B cell (primary cell): ENCODE measurements at regions not wholly inside any gene's neighbourhood (a gene's known extent, or its start where the extent isn't known, plus 50 kb on each side); places are given as distances from the start of the nearest gene placed in this dataset.

Source experiments
- ATAC-seq: fragments of 200-7000 bp; cut with Tn5 transposase; one replicate; pipeline ENCODE4 v1.10.0; 2021; ENCODE audit warnings: low read depth, mild to moderate bottlenecking, moderate number of reproducible peaks, moderate library complexity
- CTCF ChIA-PET: fragments of 350-600 bp; sonication (Branson Sonifier 250); formaldehyde crosslinking; loops from one replicate; lab custom pipeline; 2021; ENCODE audit warnings: antibody characterized with exemption, inconsistent platforms; lab: Charles Lee
- POLR2A ChIA-PET: fragments of 350-600 bp; sonication (Branson Sonifier 250); formaldehyde crosslinking; loops from one replicate; lab custom pipeline; 2021; ENCODE audit warnings: antibody characterized with exemption; lab: Charles Lee
- DNase-seq: peaks from one replicate; pipeline ENCODE4 v3.0.0; 2013
- H2AFZ ChIP-seq: 2 replicates; pipeline ENCODE4 v1.6.1; 2012; ENCODE audit warnings: mild to moderate bottlenecking, low read depth, low read length; ENCODE audit not compliant: insufficient read depth, poor library complexity, severe bottlenecking
- H3K27ac ChIP-seq, 2 donors: 1 replicate in 1 of 2; 2 replicates in 1 of 2; pipeline ENCODE4 v1.5.1; 2012 to 2013; ENCODE audit warnings: low read length in 2 of 2, mild to moderate bottlenecking in 2 of 2, moderate library complexity in 1 of 2
- H3K27me3 ChIP-seq, 4 experiments: fragments of 200-600 bp in 1 of 4; sonication (generic) in 1 of 4; replicated peaks in 1 of 4; 1 replicate in 2 of 4; 2 replicates in 2 of 4; pipeline versions ENCODE4 v1.6.1 to v1.7.0; 2013 to 2016; ENCODE audit warnings: low read length in 3 of 4, mild to moderate bottlenecking in 2 of 4, mixed read lengths in 1 of 4, moderate library complexity in 1 of 4; ENCODE audit not compliant: insufficient read depth in 4 of 4, control insufficient read depth in 3 of 4; ENCODE audit errors: control extremely low read depth in 1 of 4
- H3K36me3 ChIP-seq, 2 experiments: replicated peaks in 1 of 2; 1 replicate in 1 of 2; 2 replicates in 1 of 2; pipeline versions ENCODE4 v1.6.1 to v1.7.1; 2013; ENCODE audit warnings: low read length in 1 of 2; ENCODE audit not compliant: insufficient read depth in 2 of 2, control insufficient read depth in 1 of 2; ENCODE audit errors: control extremely low read depth in 1 of 2, extremely low read depth in 1 of 2
- H3K4me1 ChIP-seq, 2 donors: fragments of 200-600 bp in 1 of 2; sonication (generic) in 1 of 2; 1 replicate in 1 of 2; 2 replicates in 1 of 2; pipeline versions ENCODE4 v1.5.1 to v1.6.1; 2013 to 2017; ENCODE audit warnings: low read length in 2 of 2; ENCODE audit not compliant: control insufficient read depth in 2 of 2, insufficient read depth in 2 of 2
- H3K4me2 ChIP-seq: replicated peaks from 2 replicates; pipeline ENCODE3; 2012; ENCODE audit warnings: mild to moderate bottlenecking, low read depth, low read length; ENCODE audit not compliant: poor library complexity, severe bottlenecking
- H3K4me3 ChIP-seq, 5 experiments: fragments of 200-600 bp in 1 of 5; sonication (generic) in 1 of 5; 1 replicate in 3 of 5; 2 replicates in 2 of 5; pipeline versions ENCODE4 v1.5.1 to v1.7.0; 2011 to 2016; ENCODE audit warnings: low read length in 4 of 5, mild to moderate bottlenecking in 4 of 5, low read depth in 2 of 5, control low read depth in 1 of 5, moderate library complexity in 1 of 5; ENCODE audit not compliant: insufficient read depth in 1 of 5; ENCODE audit errors: control extremely low read depth in 1 of 5, extremely low read depth in 1 of 5
- H3K79me2 ChIP-seq: fragments of 200-600 bp; sonication (generic); one replicate; pipeline ENCODE4 v1.6.0; 2016; ENCODE audit warnings: low read length; ENCODE audit not compliant: control insufficient read depth, insufficient read depth
- H3K9ac ChIP-seq: fragments of 200-600 bp; sonication (generic); 2 replicates; pipeline ENCODE4 v1.6.1; 2017; ENCODE audit warnings: mild to moderate bottlenecking, low read length, moderate library complexity
- H3K9me3 ChIP-seq, 3 donors: one replicate each; pipeline versions ENCODE4 v1.6.1 to v1.7.1; 2013; ENCODE audit warnings: low read length in 2 of 3; ENCODE audit not compliant: control insufficient read depth in 2 of 3, insufficient read depth in 1 of 3; ENCODE audit errors: control extremely low read depth in 1 of 3
- H4K20me1 ChIP-seq: 2 replicates; pipeline ENCODE4 v1.6.0; 2012; ENCODE audit warnings: mild to moderate bottlenecking, low read length; ENCODE audit not compliant: insufficient read depth, control insufficient read depth, poor library complexity, severe bottlenecking
- H3K27ac Mint-ChIP-seq: one replicate; pipeline ENCODE4 v1.8.0; 2021; ENCODE audit warnings: mixed read lengths
- H3K27me3 Mint-ChIP-seq: one replicate; pipeline ENCODE4 v1.8.0; 2021; ENCODE audit warnings: mixed read lengths
- H3K4me1 Mint-ChIP-seq: one replicate; pipeline ENCODE4 v1.8.0; 2021; ENCODE audit warnings: mixed read lengths
- H3K4me3 Mint-ChIP-seq: one replicate; pipeline ENCODE4 v1.8.0; 2021; ENCODE audit warnings: mixed read lengths
- H3K9me3 Mint-ChIP-seq: one replicate; pipeline ENCODE4 v1.8.0; 2022; ENCODE audit warnings: mixed read lengths; ENCODE audit not compliant: insufficient read depth
- EZH2 ChIP-seq: IDR thresholded peaks from 2 replicates; pipeline ENCODE4 v1.6.1; 2012; ENCODE audit warnings: borderline replicate concordance, low read depth, mild to moderate bottlenecking, moderate library complexity, low read length; ENCODE audit not compliant: insufficient read depth, poor library complexity, severe bottlenecking
- WGBS: methylation state at CpG from one replicate; pipeline ENCODE4 v1.1.5; 2013; ENCODE audit warnings: missing lambda C conversion rate; ENCODE audit not compliant: insufficient coverage; 5-methylcytosine and 5-hydroxymethylcytosine counted together
- intact Hi-C: fragments of 100-400 bp; cut with micrococcal nuclease; formaldehyde crosslinking; loops from one replicate; pipeline ENCODE4 v1.10.0; 2022
- TF ChIP-seq, protein P1 (sequence below): fragments of 200-600 bp; IDR thresholded peaks from one replicate; pipeline ENCODE4 v1.8.0; 2022; ENCODE audit warnings: antibody characterized with exemption, mild to moderate bottlenecking

- POLR2A ChIA-PET = no interaction called here
- Histone ChIP-seq H3K27ac (no peak overlapping the region), H3K4me2 (no peak overlapping the region), H3K27me3 (peaks cover 0 to 2% (median 0%) of the 10 kb centered on the region in 4 experiments), H2AFZ (no peak overlapping the region), H3K9ac (no peak overlapping the region), H3K9me3 (no peaks in the 10 kb centered on the region), H3K36me3 (no peaks in the 10 kb centered on the region), H3K79me2 (no peaks in the 10 kb centered on the region), H3K4me1 (no peaks in the 10 kb centered on the region), H3K4me3 (no peak overlapping the region), H4K20me1 (no peaks in the 10 kb centered on the region)
- CTCF ChIA-PET = no interaction called here
- Mint-ChIP-seq H3K4me1 (no peaks in the 10 kb centered on the region), H3K4me3 (no peak overlapping the region), H3K9me3 (no peaks in the 10 kb centered on the region), H3K27ac (no peak overlapping the region), H3K27me3 (peaks cover 23% of the 10 kb centered on the region)
- intact Hi-C loops = no loop called here
- WGBS = 84% methylated on average over 10 of the region's 11 CpGs
- no peak for DNase-seq
- ATAC-seq = no peak
- TF ChIP-seq, protein P1, sequence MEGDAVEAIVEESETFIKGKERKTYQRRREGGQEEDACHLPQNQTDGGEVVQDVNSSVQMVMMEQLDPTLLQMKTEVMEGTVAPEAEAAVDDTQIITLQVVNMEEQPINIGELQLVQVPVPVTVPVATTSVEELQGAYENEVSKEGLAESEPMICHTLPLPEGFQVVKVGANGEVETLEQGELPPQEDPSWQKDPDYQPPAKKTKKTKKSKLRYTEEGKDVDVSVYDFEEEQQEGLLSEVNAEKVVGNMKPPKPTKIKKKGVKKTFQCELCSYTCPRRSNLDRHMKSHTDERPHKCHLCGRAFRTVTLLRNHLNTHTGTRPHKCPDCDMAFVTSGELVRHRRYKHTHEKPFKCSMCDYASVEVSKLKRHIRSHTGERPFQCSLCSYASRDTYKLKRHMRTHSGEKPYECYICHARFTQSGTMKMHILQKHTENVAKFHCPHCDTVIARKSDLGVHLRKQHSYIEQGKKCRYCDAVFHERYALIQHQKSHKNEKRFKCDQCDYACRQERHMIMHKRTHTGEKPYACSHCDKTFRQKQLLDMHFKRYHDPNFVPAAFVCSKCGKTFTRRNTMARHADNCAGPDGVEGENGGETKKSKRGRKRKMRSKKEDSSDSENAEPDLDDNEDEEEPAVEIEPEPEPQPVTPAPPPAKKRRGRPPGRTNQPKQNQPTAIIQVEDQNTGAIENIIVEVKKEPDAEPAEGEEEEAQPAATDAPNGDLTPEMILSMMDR = no peak
- no peak for TF ChIP-seq EZH2
These were observed 78.2 kb upstream of the EEF1E1 start for GRCh38 chr6:8180327-8181159.

DNA sequence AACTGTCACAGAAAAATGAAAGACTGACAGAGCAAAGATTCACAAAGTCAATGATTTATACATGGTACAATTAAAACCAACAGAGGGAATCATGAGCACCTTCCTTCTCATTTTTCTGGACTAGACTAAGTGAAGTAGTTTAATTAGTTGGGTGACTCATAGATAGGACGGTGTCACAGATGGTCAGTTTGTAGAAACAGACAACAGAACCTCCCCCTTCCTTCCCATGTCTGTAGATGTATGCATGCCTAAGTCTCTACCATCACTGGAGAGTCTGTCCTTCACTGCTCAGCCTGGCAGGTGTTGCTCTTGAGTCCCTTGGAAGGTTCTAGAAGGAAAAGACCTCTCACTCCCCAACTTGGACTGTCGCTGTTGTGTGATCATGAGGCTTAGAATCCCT, 75.4 kb upstream of the EEF1E1 start:
- no peak overlapping the region for H3K27ac Mint-ChIP-seq
- Histone ChIP-seq H3K9ac (no peak overlapping the region), H2AFZ (no peak overlapping the region), H4K20me1 (no peaks in the 10 kb centered on the region), H3K79me2 (no peaks in the 10 kb centered on the region), H3K4me3 (no peak overlapping the region), H3K27me3 (peaks cover 0 to 2% (median 0%) of the 10 kb centered on the region in 4 experiments), H3K4me1 (no peaks in the 10 kb centered on the region), H3K36me3 (no peaks in the 10 kb centered on the region), H3K9me3 (no peaks in the 10 kb centered on the region), H3K4me2 (no peak overlapping the region), H3K27ac (no peak overlapping the region)
- CTCF ChIA-PET = no interaction called here
- intact Hi-C loops = no loop called here
- ATAC-seq (no peak), DNase-seq (no peak)
- no peak for TF ChIP-seq EZH2
- TF ChIP-seq, protein P1 = no peak
- peaks cover 25% of the 10 kb centered on the region for H3K27me3 Mint-ChIP-seq
- H3K9me3 Mint-ChIP-seq = no peaks in the 10 kb centered on the region
- no CpG with 5 or more reads among the region's 2 CpGs for WGBS
- POLR2A ChIA-PET = no interaction called here
- H3K4me1 Mint-ChIP-seq = no peaks in the 10 kb centered on the region
- H3K4me3 Mint-ChIP-seq = no peak overlapping the region
